ENCODE measurements at regions not wholly inside any gene's neighbourhood (a gene's known extent, or its start where the extent isn't known, plus 50 kb on each side); places are given as distances from the start of the nearest gene placed in this dataset.

DNA sequence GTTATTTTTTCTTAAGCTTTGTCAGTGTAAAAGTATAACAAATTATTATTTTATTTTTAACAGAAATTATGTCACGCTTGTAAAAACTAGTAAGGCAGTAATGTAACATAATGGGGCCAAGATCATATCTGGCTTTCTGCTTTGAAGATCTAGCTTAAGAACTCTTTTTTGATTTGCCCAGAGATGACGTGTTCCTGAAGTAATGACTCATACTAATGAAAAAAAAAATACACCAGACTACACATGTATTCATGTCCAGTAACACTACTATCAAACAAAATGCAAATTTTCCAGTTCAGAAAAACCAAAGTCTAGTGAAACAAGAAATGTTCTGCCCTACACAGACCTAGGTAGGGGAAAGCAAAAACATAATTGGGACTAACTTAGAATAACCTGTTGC lies 432.2 kb upstream of the ATXN7L3B start:
- H3K4me1 Mint-ChIP-seq: no peaks in the 10 kb centered on the region
- POLR2A ChIA-PET: no interaction called here
- no peak for DNase-seq
- no peaks in the 10 kb centered on the region for H3K27me3 Mint-ChIP-seq
- no peak overlapping the region for H3K27ac Mint-ChIP-seq
- no peaks in the 10 kb centered on the region for H3K36me3 ChIP-seq (replicated peaks in 1 of 2; ENCODE audit: control extremely low read depth in 1 of 2, control insufficient read depth in 1 of 2, extremely low read depth in 1 of 2, insufficient read depth in 2 of 2, low read length in 1 of 2)
- no peak overlapping the region for H3K4me2 ChIP-seq (replicated peaks; ENCODE audit: low read depth, low read length, poor library complexity, severe bottlenecking)
- WGBS (ENCODE audit: insufficient coverage): no CpG with 5 or more reads among the region's 2 CpGs
- no peak overlapping the region for H2AFZ ChIP-seq (ENCODE audit: insufficient read depth, low read depth, low read length, poor library complexity, severe bottlenecking)
- intact Hi-C loops (cut with micrococcal nuclease): no loop called here
- no peaks in the 10 kb centered on the region for H4K20me1 ChIP-seq (ENCODE audit: control insufficient read depth, insufficient read depth, low read length, poor library complexity, severe bottlenecking)
- H3K9ac ChIP-seq (ENCODE audit: low read length): no peak overlapping the region
- H3K4me1 ChIP-seq (ENCODE audit: control insufficient read depth in 2 of 2, insufficient read depth in 2 of 2, low read length in 2 of 2): no peaks in the 10 kb centered on the region
- H3K9me3 Mint-ChIP-seq (ENCODE audit: insufficient read depth): peaks cover 2% of the 10 kb centered on the region
- no peak overlapping the region for H3K4me3 Mint-ChIP-seq
- H3K4me3 ChIP-seq (ENCODE audit: control extremely low read depth in 1 of 5, extremely low read depth in 1 of 5, insufficient read depth in 1 of 5, low read depth in 2 of 5, low read length in 4 of 5): no peak overlapping the region
- H3K79me2 ChIP-seq (ENCODE audit: control insufficient read depth, insufficient read depth, low read length): no peaks in the 10 kb centered on the region
- no peak for TF ChIP-seq EZH2 (IDR thresholded peaks at IDR 0.05; ENCODE audit: borderline replicate concordance, insufficient read depth, low read depth, low read length, poor library complexity, severe bottlenecking)
- TF ChIP-seq, protein P1, sequence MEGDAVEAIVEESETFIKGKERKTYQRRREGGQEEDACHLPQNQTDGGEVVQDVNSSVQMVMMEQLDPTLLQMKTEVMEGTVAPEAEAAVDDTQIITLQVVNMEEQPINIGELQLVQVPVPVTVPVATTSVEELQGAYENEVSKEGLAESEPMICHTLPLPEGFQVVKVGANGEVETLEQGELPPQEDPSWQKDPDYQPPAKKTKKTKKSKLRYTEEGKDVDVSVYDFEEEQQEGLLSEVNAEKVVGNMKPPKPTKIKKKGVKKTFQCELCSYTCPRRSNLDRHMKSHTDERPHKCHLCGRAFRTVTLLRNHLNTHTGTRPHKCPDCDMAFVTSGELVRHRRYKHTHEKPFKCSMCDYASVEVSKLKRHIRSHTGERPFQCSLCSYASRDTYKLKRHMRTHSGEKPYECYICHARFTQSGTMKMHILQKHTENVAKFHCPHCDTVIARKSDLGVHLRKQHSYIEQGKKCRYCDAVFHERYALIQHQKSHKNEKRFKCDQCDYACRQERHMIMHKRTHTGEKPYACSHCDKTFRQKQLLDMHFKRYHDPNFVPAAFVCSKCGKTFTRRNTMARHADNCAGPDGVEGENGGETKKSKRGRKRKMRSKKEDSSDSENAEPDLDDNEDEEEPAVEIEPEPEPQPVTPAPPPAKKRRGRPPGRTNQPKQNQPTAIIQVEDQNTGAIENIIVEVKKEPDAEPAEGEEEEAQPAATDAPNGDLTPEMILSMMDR (IDR thresholded peaks at IDR 0.05): no peak
- ATAC-seq (ENCODE audit: low read depth): no peak
- no peaks in the 10 kb centered on the region for H3K9me3 ChIP-seq (ENCODE audit: control extremely low read depth in 1 of 3, control insufficient read depth in 2 of 3, insufficient read depth in 1 of 3, low read length in 2 of 3)
- CTCF ChIA-PET: no interaction called here
- H3K27me3 ChIP-seq (replicated peaks in 1 of 4; ENCODE audit: control extremely low read depth in 1 of 4, control insufficient read depth in 3 of 4, insufficient read depth in 4 of 4, low read length in 3 of 4): no peaks in the 10 kb centered on the region
- H3K27ac ChIP-seq (ENCODE audit: low read length in 2 of 2): no peak overlapping the region

DNA sequence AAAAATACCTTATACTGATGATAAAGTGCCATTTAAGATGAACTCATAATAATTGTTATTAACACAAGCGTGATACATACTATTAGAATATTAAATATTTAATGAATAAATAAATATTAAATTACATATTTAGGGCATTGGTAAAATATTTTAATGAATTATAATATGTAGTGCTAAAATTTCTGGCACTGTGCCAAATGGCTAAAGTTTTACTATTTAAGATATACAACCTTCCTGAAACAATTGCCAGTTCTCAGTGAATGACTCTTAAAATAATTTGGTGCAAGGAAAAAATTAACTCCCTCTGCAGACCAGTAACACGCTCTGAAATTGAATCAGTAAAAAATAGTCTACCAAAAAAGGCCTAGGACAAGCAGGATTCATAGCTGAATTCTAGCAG lies 428.9 kb upstream of the ATXN7L3B start:
- POLR2A ChIA-PET: no interaction called here
- DNase-seq: no peak
- ATAC-seq (ENCODE audit: low read depth): no peak
- H3K27ac Mint-ChIP-seq: no peak overlapping the region
- H2AFZ ChIP-seq (ENCODE audit: insufficient read depth, low read depth, low read length, poor library complexity, severe bottlenecking): no peak overlapping the region
- peaks cover 2% of the 10 kb centered on the region for H3K9me3 Mint-ChIP-seq (ENCODE audit: insufficient read depth)
- intact Hi-C loops (cut with micrococcal nuclease): no loop called here
- no peaks in the 10 kb centered on the region for H3K27me3 Mint-ChIP-seq
- H3K4me1 Mint-ChIP-seq: no peaks in the 10 kb centered on the region
- no peak overlapping the region for H3K9ac ChIP-seq (ENCODE audit: low read length)
- no peak overlapping the region for H3K4me3 Mint-ChIP-seq
- H3K36me3 ChIP-seq (replicated peaks in 1 of 2; ENCODE audit: control extremely low read depth in 1 of 2, control insufficient read depth in 1 of 2, extremely low read depth in 1 of 2, insufficient read depth in 2 of 2, low read length in 1 of 2): no peaks in the 10 kb centered on the region
- H4K20me1 ChIP-seq (ENCODE audit: control insufficient read depth, insufficient read depth, low read length, poor library complexity, severe bottlenecking): no peaks in the 10 kb centered on the region
- no peaks in the 10 kb centered on the region for H3K27me3 ChIP-seq (replicated peaks in 1 of 4; ENCODE audit: control extremely low read depth in 1 of 4, control insufficient read depth in 3 of 4, insufficient read depth in 4 of 4, low read length in 3 of 4)
- H3K4me2 ChIP-seq (replicated peaks; ENCODE audit: low read depth, low read length, poor library complexity, severe bottlenecking): no peak overlapping the region
- H3K27ac ChIP-seq (ENCODE audit: low read length in 2 of 2): no peak overlapping the region
- no peaks in the 10 kb centered on the region for H3K9me3 ChIP-seq (ENCODE audit: control extremely low read depth in 1 of 3, control insufficient read depth in 2 of 3, insufficient read depth in 1 of 3, low read length in 2 of 3)
- no peaks in the 10 kb centered on the region for H3K4me1 ChIP-seq (ENCODE audit: control insufficient read depth in 2 of 2, insufficient read depth in 2 of 2, low read length in 2 of 2)
- H3K79me2 ChIP-seq (ENCODE audit: control insufficient read depth, insufficient read depth, low read length): no peaks in the 10 kb centered on the region
- CTCF ChIA-PET: no interaction called here
- TF ChIP-seq, protein P1 (IDR thresholded peaks at IDR 0.05): no peak
- TF ChIP-seq EZH2 (IDR thresholded peaks at IDR 0.05; ENCODE audit: borderline replicate concordance, insufficient read depth, low read depth, low read length, poor library complexity, severe bottlenecking): no peak
- H3K4me3 ChIP-seq (ENCODE audit: control extremely low read depth in 1 of 5, extremely low read depth in 1 of 5, insufficient read depth in 1 of 5, low read depth in 2 of 5, low read length in 4 of 5): no peak overlapping the region
- WGBS (ENCODE audit: insufficient coverage): no CpG with 5 or more reads among the region's 2 CpGs

Measured in B cell (primary cell).